Left renal cortex interstitium (tissue), 4 donors: ENCODE measurements at regions not wholly inside any gene's neighbourhood (a gene's known extent, or its start where the extent isn't known, plus 50 kb on each side); places are given as distances from the start of the nearest gene placed in this dataset.
A peak's percentile ranks its signal among the peaks of the same experiment; 100 is the strongest.

Experiments
- DNase-seq, 4 donors: peaks; one replicate each; pipeline ENCODE4 v3.0.0-alpha.2; 2013; ENCODE audit warnings: low read depth in 4 of 4, low spot score in 2 of 4, missing footprints in 1 of 4

- DNase-seq = no peak
Observed at GRCh38 chr13:73288596-73288995, 229.8 kb downstream of the KLF5 start.

- DNase-seq = no peak
Observed at GRCh38 chr13:73287831-73288230, 229.0 kb downstream of the KLF5 start.

GRCh38 chr13:73286942-73287620 lies 228.3 kb downstream of the KLF5 start:
- DNase-seq = no peak

- DNase-seq = no peak
Observed at GRCh38 chr13:73286177-73286576, 227.4 kb downstream of the KLF5 start.

DNA sequence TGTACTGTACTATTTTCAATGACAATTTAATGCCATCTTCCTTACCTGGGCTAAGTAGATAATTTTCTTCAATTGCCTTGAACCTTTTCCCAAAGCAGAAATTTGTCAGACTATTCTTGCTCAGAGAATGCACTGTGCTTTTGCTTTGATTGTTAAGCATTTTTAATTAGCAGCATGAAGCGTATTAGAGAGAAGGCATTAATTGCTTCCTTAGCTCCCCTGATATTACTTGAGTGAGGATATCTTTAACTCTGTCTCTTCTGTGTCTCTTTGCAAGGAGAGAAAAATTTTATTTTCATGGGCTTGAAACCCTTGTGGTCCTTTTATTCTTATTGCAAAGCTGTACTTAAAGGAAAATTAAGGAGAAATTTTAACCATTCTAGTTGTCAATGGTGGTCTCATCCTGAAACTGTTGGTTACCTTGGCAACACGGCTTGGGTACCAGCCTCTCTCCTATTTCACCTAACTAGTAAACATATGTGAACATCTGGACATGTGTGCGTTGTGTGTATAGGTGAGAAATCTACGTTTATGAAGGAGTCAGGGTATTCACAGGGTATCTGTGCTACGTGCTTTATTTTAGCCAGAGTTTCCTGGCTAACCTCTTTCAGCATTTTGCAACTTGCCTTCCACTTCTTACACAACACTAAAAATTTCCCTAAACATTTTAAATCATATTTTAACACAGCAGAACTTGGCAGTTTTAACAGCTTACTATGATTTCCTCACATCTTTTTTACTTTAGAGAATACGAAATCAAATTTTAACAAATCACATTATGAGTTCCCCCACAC lies 225.5 kb downstream of the KLF5 start:
- no peak for DNase-seq

DNA sequence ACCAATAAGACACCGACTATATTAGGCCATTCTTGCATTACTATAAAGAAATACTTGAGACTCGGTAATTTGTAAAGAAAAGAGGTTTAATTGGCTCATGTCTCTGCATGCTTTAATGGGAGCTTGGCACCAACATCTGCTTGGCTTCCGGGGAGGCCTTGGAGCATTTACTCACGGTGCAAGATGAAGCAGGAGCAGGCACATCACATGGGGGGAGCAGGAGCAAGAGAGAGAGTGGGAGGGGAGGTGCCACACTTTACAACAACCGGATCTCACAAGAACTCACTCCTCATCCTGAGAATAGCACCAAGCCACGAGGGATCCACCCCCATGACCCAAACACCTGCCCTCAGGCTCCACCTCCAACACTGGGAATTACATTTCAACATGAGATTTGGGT lies 224.8 kb downstream of the KLF5 start:
- DNase-seq = no peak

- no peak for DNase-seq
Observed at GRCh38 chr13:73281746-73282145, 222.9 kb downstream of the KLF5 start.

DNA sequence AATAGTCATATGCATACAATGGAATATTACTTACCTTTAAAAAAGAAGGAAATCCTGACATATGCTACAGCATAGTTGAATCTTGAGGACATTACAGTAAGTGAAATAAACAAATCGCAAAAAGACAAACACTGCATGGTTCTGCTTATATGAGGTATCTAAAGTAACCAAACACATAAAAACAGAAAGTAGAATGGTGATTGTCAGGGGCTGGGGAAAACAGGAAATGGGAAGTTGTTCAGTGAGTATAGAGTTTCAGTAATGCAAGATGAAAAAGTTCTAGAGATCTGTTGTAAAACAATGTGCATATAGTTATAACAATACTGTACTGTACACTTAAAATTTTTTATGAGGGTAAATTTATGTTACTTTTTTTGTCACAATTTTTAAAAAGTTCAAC lies 219.4 kb downstream of the KLF5 start:
- no peak for DNase-seq

DNA sequence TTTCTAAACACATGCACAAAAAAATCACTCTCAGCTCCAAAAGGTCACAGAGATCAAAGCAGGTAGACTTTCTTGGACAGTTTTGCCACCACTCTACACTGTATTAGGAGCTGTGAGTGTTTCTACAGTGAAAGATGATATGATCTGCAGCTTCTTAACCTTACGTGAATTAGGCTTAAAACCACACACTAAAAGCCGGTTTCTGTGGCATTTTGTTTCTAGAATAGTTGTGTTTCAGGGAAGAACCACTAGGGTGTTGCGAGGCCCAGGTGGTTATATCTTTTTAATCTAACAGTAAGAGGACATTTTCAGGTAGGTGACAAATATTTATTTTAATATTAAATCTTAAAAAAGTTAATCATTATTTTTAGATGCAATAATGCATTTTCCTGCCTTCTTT lies 216.4 kb downstream of the KLF5 start:
- no peak for DNase-seq

DNA sequence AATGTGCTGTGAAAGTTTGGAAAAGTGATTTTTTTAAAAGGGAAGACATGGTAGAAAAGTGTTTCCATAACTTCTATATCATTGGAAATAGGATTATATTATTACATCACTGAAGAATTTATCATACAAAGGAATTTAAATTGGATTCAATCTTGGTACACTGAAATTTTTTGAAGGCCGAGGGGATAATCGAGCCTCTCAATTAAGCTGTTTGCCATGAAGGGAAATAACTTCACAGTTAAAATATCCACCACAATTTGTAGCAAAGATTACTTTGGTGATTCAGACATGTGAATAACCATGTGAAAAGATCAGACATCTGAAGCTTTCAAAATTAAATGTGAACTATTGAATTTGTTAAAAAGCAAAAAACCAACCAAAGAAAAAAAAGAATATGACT lies 215.3 kb downstream of the KLF5 start:
- no peak for DNase-seq

DNA sequence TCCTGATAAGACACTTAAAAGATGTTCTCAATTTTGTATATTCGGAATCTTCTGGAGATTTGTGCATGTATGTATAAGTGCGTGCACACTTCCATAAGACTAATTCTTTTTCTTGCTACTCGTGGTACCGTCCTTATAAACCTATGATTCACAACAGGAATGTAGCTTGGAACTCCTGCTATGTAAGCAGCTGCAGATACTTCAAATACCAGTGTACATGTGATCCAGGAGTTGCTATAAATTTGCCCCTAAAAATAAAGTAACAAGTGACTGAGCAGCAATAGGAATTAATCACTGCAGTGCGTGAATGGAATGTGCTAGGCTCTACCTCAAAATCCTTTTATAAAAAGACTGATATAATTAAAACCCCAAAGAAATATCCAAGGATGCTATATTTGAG lies 214.9 kb downstream of the KLF5 start:
- no peak for DNase-seq

GRCh38 chr13:73273276-73273675 lies 214.5 kb downstream of the KLF5 start:
- no peak for DNase-seq

DNA sequence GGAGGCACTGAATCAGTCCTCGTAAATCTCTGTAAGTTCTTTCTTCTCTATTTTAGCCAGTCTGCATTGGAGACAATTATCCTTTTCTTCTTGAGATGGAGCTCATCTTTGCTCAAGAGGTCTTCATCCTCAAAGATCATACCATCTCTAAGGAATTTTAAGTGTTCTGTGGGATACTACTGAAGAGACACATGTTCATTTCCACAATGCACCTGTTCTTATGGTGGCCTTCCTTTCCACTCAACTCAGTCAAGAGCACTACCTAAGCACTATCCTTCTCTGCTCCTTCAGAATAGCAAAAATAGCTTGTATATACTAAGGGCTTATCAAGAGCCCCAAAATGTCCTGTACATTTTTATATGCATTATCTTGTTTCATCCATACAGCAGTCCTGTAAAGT lies 214.0 kb downstream of the KLF5 start:
- no peak for DNase-seq

DNA sequence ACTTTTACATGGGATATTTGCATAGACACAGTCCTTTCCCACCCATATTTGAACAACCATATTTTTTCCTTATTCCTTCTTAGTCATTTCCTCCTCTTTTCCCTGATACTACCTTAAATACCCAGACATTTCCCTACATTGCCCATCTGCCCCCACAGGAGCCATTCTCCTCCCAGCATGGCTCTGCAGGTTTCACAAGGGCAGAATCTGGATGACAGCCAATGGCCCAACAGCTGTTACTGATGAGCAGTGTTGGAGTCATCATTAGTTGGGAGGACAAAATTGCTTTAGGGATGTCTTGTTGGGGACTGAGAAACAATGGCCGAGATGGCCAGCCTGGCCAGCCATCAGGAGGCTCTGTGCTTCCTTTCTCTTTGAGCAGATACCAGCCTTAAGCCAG lies 209.5 kb downstream of the KLF5 start:
- no peak for DNase-seq

DNA sequence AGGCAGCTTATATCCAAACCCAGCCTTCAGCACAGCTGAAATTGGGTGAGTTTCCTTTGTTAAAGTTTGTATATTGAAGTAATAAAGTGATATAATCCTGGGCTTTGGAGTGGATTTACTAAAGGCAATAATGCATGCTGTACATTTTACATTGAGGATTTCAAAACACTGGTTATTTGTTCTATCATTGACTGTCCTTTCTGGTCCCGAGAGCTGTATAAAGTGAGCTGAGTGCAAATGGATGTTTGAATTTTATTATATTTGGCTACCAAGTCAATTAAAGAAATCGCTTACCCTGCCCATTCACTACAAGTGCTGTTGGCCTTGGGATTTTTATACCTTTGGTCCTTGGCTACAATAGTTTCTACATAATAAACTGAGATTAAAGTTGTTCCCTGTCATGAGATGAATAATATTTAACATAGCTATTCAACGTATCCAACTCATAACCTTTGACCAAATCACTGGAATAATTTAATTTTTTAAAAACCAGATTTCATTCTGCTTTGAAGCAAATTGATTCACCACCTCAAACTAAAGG lies 207.9 kb downstream of the KLF5 start:
- DNase-seq = no peak

GRCh38 chr13:73262862-73263627 lies 204.2 kb downstream of the KLF5 start:
- DNase-seq = no peak

DNA sequence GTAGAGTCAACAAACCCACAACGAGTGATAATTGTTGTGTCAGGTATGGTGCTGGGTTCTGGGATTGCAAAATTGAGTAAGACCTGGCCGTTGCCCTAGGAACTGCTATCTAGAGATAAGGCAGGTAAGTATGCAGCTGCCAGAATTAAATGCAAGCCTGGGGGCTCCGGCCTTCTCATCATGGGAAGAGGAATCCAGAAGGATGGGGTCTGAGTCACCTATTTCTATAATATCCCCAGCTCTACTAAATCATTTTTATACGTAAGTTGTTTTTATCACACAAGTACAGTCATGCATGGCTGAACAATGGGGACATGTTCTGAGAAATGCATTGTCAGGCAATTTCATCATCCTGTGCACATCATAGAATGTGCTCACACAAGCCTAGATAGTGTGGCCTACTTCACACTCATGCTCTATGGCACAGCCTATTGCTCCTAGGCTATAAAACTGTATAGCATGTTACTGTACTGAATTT lies 203.0 kb downstream of the KLF5 start:
- DNase-seq = no peak

GRCh38 chr13:73259061-73260017 lies 200.5 kb downstream of the KLF5 start:
- DNase-seq = peak in 3 of 4 donors; percentile 34 to 36 (median 36)

GRCh38 chr13:73258406-73258805 lies 199.6 kb downstream of the KLF5 start:
- no peak for DNase-seq

GRCh38 chr13:73254827-73255226 lies 196.0 kb downstream of the KLF5 start:
- no peak for DNase-seq
